Esophagus squamous epithelium (tissue), 4 donors: ENCODE measurements at regions not wholly inside any gene's neighbourhood (a gene's known extent, or its start where the extent isn't known, plus 50 kb on each side); places are given as distances from the start of the nearest gene placed in this dataset.

Experiments
- POLR2A ChIP-seq, 4 donors: fragments of 450-650 bp; IDR thresholded peaks; one replicate each; pipeline ENCODE4 v1.6.1; 2017; ENCODE audit warnings: antibody characterized with exemption in 4 of 4, mild to moderate bottlenecking in 4 of 4, moderate library complexity in 3 of 4
- TF ChIP-seq, protein P1 (sequence below), 6 experiments: fragments of 450-650 bp in 4 of 6; fragments of 200-600 bp in 2 of 6; sonication (generic) in 2 of 6; IDR thresholded peaks; one replicate each; pipeline ENCODE4 v1.5.1; 2016 to 2019; ENCODE audit warnings: antibody characterized with exemption in 6 of 6, mild to moderate bottlenecking in 4 of 6, moderate library complexity in 4 of 6

DNA sequence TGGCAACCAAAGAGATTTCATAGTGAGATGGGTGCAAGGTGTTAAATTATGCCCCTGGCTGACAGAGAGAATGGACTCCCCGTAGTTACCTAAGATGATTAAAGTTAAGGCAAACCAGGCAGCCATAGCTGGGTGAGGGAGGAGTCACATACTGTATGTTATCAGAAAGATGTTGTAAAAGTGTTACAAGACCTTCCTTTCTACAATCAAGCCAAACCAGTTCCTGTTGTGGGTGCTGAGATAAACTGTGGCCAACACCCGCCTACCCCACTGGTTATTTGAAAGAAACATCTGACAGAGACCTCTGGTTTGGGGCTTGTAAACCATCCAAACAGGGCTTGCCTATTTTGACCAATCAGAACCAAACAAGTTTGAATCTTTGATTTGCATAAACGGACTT, 684.7 kb upstream of the NUDT12 start:
- no peak for TF ChIP-seq POLR2A (IDR thresholded peaks at IDR 0.05)
- TF ChIP-seq, protein P1, sequence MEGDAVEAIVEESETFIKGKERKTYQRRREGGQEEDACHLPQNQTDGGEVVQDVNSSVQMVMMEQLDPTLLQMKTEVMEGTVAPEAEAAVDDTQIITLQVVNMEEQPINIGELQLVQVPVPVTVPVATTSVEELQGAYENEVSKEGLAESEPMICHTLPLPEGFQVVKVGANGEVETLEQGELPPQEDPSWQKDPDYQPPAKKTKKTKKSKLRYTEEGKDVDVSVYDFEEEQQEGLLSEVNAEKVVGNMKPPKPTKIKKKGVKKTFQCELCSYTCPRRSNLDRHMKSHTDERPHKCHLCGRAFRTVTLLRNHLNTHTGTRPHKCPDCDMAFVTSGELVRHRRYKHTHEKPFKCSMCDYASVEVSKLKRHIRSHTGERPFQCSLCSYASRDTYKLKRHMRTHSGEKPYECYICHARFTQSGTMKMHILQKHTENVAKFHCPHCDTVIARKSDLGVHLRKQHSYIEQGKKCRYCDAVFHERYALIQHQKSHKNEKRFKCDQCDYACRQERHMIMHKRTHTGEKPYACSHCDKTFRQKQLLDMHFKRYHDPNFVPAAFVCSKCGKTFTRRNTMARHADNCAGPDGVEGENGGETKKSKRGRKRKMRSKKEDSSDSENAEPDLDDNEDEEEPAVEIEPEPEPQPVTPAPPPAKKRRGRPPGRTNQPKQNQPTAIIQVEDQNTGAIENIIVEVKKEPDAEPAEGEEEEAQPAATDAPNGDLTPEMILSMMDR (IDR thresholded peaks at IDR 0.05), result no peak
